22Rv1 (cell line): ENCODE measurements at regions not wholly inside any gene's neighbourhood (a gene's known extent, or its start where the extent isn't known, plus 50 kb on each side); places are given as distances from the start of the nearest gene placed in this dataset.

Experiments
- H3K27ac ChIP-seq: fragments of 450-650 bp; 2 replicates; pipeline ENCODE4 v1.5.1; 2017
- CTCF ChIP-seq: fragments of 450-650 bp; IDR thresholded peaks from 2 replicates; pipeline ENCODE4 v1.5.1; 2017; ENCODE audit warnings: mild to moderate bottlenecking
- ZFX ChIP-seq: fragments of 450-650 bp; IDR thresholded peaks from 2 replicates; pipeline ENCODE4 v1.6.1; 2017; ENCODE audit warnings: antibody characterized with exemption, borderline replicate concordance

GRCh38 chr4:177555007-177555574 is 112.9 kb upstream of the AGA start:
- peak; percentile 83 for TF ChIP-seq CTCF
- TF ChIP-seq ZFX, result no peak
- H3K27ac ChIP-seq, result no peak overlapping the region

GRCh38 chr4:177557416-177557815 is 115.2 kb upstream of the AGA start:
- H3K27ac ChIP-seq, result no peak overlapping the region
- TF ChIP-seq CTCF (no peak), ZFX (no peak)

- H3K27ac ChIP-seq, result no peak overlapping the region
- TF ChIP-seq CTCF (no peak), ZFX (no peak)
Measured at GRCh38 chr4:177558995-177559394, 116.8 kb upstream of the AGA start.

- TF ChIP-seq ZFX, result no peak
- no peak for TF ChIP-seq CTCF
- no peak overlapping the region for H3K27ac ChIP-seq
Measured at GRCh38 chr4:177562163-177562562, 119.9 kb upstream of the AGA start.

DNA sequence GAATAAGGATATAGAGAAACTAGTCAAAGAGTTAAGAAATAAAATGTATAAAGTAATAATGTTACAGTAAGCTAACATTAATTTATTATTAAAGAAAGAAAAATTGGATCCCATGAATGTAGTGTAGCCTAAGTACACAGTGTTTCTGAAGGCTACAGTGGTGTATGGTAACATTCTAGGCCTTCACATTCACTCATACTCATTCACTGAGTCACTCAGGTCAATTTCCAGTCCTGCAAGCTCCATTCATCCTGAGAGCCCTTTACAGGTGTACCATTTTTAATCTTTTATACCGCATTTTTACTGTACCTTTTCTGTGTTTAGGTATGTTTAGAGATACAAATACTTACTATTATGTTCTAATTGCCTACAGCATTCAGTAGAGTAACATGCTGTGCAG is 120.6 kb upstream of the AGA start:
- no peak for TF ChIP-seq CTCF
- TF ChIP-seq ZFX, result no peak
- no peak overlapping the region for H3K27ac ChIP-seq

- TF ChIP-seq CTCF (no peak), ZFX (no peak)
- H3K27ac ChIP-seq, result no peak overlapping the region
Measured at GRCh38 chr4:177566691-177567090, 124.5 kb upstream of the AGA start.

GRCh38 chr4:177568931-177569330 is 126.7 kb upstream of the AGA start:
- TF ChIP-seq ZFX, result no peak
- no peak for TF ChIP-seq CTCF
- H3K27ac ChIP-seq, result no peak overlapping the region
